Fibroblast of peridontal ligament (primary cell): ENCODE measurements at regions not wholly inside any gene's neighbourhood (a gene's known extent, or its start where the extent isn't known, plus 50 kb on each side); places are given as distances from the start of the nearest gene placed in this dataset.
"Not testable (repeated sequence)": the region's sequence is repeated elsewhere in the genome, so short reads cannot be mapped to it uniquely, and the experiment has no call there.

ENCODE experiments used
- DNase-seq: peaks from one replicate; pipeline ENCODE4 v3.0.0-alpha.2; 2010; ENCODE audit errors: extremely low read depth

GRCh38 chr1:117707371-117707770 is 101.5 kb downstream of the TENT5C start:
- DNase-seq, result no peak

- DNase-seq, result no peak
Measured at GRCh38 chr1:117708323-117709248, 102.7 kb downstream of the TENT5C start.

GRCh38 chr1:117709249-117709691 is 103.4 kb downstream of the TENT5C start:
- no peak for DNase-seq

- no peak for DNase-seq
Measured at GRCh38 chr1:117710710-117711109, 104.9 kb downstream of the TENT5C start.

- DNase-seq, result no peak
Measured at GRCh38 chr1:117712621-117713020, 106.8 kb downstream of the TENT5C start.

- no peak for DNase-seq
Measured at GRCh38 chr1:117714546-117714945, 108.7 kb downstream of the TENT5C start.

GRCh38 chr1:117716030-117716429 is 110.2 kb downstream of the TENT5C start:
- not testable (repeated sequence) for DNase-seq

- not testable (repeated sequence) for DNase-seq
Measured at GRCh38 chr1:117717980-117718379, 112.1 kb downstream of the TENT5C start.

- not testable (repeated sequence) for DNase-seq
Measured at GRCh38 chr1:117718596-117718995, 112.7 kb downstream of the TENT5C start.

- no peak for DNase-seq
Measured at GRCh38 chr1:117719004-117719403, 113.2 kb downstream of the TENT5C start.

GRCh38 chr1:117732065-117732797 is 126.4 kb downstream of the TENT5C start:
- DNase-seq, result no peak

GRCh38 chr1:117732956-117733355 is 127.1 kb downstream of the TENT5C start:
- no peak for DNase-seq

GRCh38 chr1:117734403-117734802 is 128.6 kb downstream of the TENT5C start:
- DNase-seq, result no peak

- DNase-seq, result peak; percentile 65
Measured at GRCh38 chr1:117735045-117735992, 129.5 kb downstream of the TENT5C start.

GRCh38 chr1:117739504-117739903 is 133.7 kb downstream of the TENT5C start:
- DNase-seq, result no peak

- DNase-seq, result no peak
Measured at GRCh38 chr1:117740496-117740895, 134.6 kb downstream of the TENT5C start.

- DNase-seq, result not testable (repeated sequence)
Measured at GRCh38 chr1:117746565-117746964, 140.7 kb downstream of the TENT5C start.

GRCh38 chr1:117747605-117748004 is 141.8 kb downstream of the TENT5C start:
- no peak for DNase-seq

GRCh38 chr1:117751321-117751720 is 145.5 kb downstream of the TENT5C start:
- DNase-seq, result no peak

- no peak for DNase-seq
Measured at GRCh38 chr1:117752661-117753060, 146.8 kb downstream of the TENT5C start.

- no peak for DNase-seq
Measured at GRCh38 chr1:117753232-117753631, 147.4 kb downstream of the TENT5C start.

- DNase-seq, result peak; percentile 70
Measured at GRCh38 chr1:117753652-117754051, 147.8 kb downstream of the TENT5C start.
